ENCODE measurements at regions not wholly inside any gene's neighbourhood (a gene's known extent, or its start where the extent isn't known, plus 50 kb on each side); places are given as distances from the start of the nearest gene placed in this dataset.

GRCh38 chr9:1284727-1285126 is 234.6 kb downstream of the DMRT2 start (continued):
- TF ChIP-seq ZNF462 (CRISPR knock-in tag; IDR thresholded peaks at IDR 0.05) = no peak
- TF ChIP-seq ZNF114 (CRISPR knock-in tag; IDR thresholded peaks at IDR 0.05) = no peak
- no peak for TF ChIP-seq ZNF331 (CRISPR knock-in tag; IDR thresholded peaks at IDR 0.05; ENCODE audit: low read depth)
- TF ChIP-seq ETS1 (IDR thresholded peaks at IDR 0.05) = no peak
- no peak for TF ChIP-seq JUNB (IDR thresholded peaks at IDR 0.05; ENCODE audit: unreplicated experiment)

- Mint-ChIP-seq H3K4me3 (no peak overlapping the region), H3K36me3 (ENCODE audit: low read depth) (no peaks in the 10 kb centered on the region), H3K27me3 (ENCODE audit: insufficient read depth, low read depth, poor library complexity) (no peaks in the 10 kb centered on the region), H3K9me3 (no peaks in the 10 kb centered on the region), H3K4me1 (no peaks in the 10 kb centered on the region), H3K27ac (no peak overlapping the region)
- TF ChIP-seq EZH2phosphoT487 (IDR thresholded peaks at IDR 0.05; ENCODE audit: unreplicated experiment) = no peak
- no peak for TF ChIP-seq EZH2 (IDR thresholded peaks at IDR 0.05; ENCODE audit: low read depth, unreplicated experiment)
- no peak overlapping the region for H3K4me2 ChIP-seq
- no peaks in the 10 kb centered on the region for H3K79me2 ChIP-seq (replicated peaks; ENCODE audit: insufficient read depth)
- no peak overlapping the region for H2AFZ ChIP-seq
- no peaks in the 10 kb centered on the region for H3K9me2 ChIP-seq (ENCODE audit: insufficient read depth)
- H3K4me3 ChIP-seq = no peak overlapping the region
- H3K27me3 ChIP-seq (ENCODE audit: insufficient read depth) = no peaks in the 10 kb centered on the region
- ATAC-seq = no peak
- no peaks in the 10 kb centered on the region for H3F3A ChIP-seq (replicated peaks; ENCODE audit: low read depth)
- H3K27ac ChIP-seq (ENCODE audit: low read depth) = no peak overlapping the region
- no peaks in the 10 kb centered on the region for H4K20me1 ChIP-seq (replicated peaks; ENCODE audit: insufficient read depth)
- no peak for DNase-seq (ENCODE audit: low spot score)
- no peaks in the 10 kb centered on the region for H3K36me3 ChIP-seq (ENCODE audit: insufficient read depth)
- no peaks in the 10 kb centered on the region for H3K4me1 ChIP-seq (ENCODE audit: insufficient read depth)
Observed at GRCh38 chr9:1285526-1285925, 235.4 kb downstream of the DMRT2 start.

Measured in GM23338 (cell line).